ENCODE measurements at regions not wholly inside any gene's neighbourhood (a gene's known extent, or its start where the extent isn't known, plus 50 kb on each side); places are given as distances from the start of the nearest gene placed in this dataset.

DNA sequence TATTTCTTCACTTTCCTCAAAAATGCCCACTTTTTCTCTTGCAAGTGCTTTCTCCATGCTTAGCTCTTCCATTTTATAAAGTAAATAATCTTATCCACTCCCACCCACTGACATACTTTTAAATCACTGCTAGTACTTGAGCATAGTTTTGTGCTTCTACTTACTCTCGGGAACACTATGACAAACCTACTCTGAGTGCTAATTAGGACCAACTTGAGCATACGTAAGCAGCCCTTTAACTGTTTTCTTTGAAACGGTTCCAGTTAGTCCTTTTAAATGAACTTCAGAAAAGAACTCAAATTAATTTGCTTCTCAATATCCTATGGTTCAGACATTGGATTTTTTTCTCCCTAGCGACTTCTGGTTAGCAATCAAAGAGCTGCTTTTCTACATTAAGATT lies 280.0 kb upstream of the SOX2 start:
- TF ChIP-seq, protein P1, sequence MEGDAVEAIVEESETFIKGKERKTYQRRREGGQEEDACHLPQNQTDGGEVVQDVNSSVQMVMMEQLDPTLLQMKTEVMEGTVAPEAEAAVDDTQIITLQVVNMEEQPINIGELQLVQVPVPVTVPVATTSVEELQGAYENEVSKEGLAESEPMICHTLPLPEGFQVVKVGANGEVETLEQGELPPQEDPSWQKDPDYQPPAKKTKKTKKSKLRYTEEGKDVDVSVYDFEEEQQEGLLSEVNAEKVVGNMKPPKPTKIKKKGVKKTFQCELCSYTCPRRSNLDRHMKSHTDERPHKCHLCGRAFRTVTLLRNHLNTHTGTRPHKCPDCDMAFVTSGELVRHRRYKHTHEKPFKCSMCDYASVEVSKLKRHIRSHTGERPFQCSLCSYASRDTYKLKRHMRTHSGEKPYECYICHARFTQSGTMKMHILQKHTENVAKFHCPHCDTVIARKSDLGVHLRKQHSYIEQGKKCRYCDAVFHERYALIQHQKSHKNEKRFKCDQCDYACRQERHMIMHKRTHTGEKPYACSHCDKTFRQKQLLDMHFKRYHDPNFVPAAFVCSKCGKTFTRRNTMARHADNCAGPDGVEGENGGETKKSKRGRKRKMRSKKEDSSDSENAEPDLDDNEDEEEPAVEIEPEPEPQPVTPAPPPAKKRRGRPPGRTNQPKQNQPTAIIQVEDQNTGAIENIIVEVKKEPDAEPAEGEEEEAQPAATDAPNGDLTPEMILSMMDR (conservative IDR thresholded peaks at IDR 0.05; ENCODE audit: low read depth in 2 of 2), result no peak
- no peak for TF ChIP-seq POLR2AphosphoS5 (IDR thresholded peaks at IDR 0.05; ENCODE audit: low read depth)
- TF ChIP-seq, protein P2, sequence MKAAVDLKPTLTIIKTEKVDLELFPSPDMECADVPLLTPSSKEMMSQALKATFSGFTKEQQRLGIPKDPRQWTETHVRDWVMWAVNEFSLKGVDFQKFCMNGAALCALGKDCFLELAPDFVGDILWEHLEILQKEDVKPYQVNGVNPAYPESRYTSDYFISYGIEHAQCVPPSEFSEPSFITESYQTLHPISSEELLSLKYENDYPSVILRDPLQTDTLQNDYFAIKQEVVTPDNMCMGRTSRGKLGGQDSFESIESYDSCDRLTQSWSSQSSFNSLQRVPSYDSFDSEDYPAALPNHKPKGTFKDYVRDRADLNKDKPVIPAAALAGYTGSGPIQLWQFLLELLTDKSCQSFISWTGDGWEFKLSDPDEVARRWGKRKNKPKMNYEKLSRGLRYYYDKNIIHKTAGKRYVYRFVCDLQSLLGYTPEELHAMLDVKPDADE (IDR thresholded peaks at IDR 0.05), result no peak
- TF ChIP-seq EZH2phosphoT487 (IDR thresholded peaks at IDR 0.05; ENCODE audit: unreplicated experiment), result no peak
- no peak for TF ChIP-seq EZH2 (IDR thresholded peaks at IDR 0.05; ENCODE audit: low read depth, unreplicated experiment)
- TF ChIP-seq, protein P3, sequence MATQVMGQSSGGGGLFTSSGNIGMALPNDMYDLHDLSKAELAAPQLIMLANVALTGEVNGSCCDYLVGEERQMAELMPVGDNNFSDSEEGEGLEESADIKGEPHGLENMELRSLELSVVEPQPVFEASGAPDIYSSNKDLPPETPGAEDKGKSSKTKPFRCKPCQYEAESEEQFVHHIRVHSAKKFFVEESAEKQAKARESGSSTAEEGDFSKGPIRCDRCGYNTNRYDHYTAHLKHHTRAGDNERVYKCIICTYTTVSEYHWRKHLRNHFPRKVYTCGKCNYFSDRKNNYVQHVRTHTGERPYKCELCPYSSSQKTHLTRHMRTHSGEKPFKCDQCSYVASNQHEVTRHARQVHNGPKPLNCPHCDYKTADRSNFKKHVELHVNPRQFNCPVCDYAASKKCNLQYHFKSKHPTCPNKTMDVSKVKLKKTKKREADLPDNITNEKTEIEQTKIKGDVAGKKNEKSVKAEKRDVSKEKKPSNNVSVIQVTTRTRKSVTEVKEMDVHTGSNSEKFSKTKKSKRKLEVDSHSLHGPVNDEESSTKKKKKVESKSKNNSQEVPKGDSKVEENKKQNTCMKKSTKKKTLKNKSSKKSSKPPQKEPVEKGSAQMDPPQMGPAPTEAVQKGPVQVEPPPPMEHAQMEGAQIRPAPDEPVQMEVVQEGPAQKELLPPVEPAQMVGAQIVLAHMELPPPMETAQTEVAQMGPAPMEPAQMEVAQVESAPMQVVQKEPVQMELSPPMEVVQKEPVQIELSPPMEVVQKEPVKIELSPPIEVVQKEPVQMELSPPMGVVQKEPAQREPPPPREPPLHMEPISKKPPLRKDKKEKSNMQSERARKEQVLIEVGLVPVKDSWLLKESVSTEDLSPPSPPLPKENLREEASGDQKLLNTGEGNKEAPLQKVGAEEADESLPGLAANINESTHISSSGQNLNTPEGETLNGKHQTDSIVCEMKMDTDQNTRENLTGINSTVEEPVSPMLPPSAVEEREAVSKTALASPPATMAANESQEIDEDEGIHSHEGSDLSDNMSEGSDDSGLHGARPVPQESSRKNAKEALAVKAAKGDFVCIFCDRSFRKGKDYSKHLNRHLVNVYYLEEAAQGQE (IDR thresholded peaks at IDR 0.05; ENCODE audit: unreplicated experiment), result no peak

Data from GM23338 (cell line).